ENCODE measurements at regions not wholly inside any gene's neighbourhood (a gene's known extent, or its start where the extent isn't known, plus 50 kb on each side); places are given as distances from the start of the nearest gene placed in this dataset.

GRCh38 chr4:130125467-130125866 lies 1029.5 kb downstream of the C4orf33 start:
- Mint-ChIP-seq H3K27me3 (ENCODE audit: low read depth) (no peaks in the 10 kb centered on the region), H3K4me3 (no peak overlapping the region), H3K27ac (no peak overlapping the region), H3K9me3 (peaks cover 5% of the 10 kb centered on the region), H3K4me1 (peaks cover 5% of the 10 kb centered on the region), H3K36me3 (no peaks in the 10 kb centered on the region)
- no peak for TF ChIP-seq CTCF (IDR thresholded peaks at IDR 0.05; ENCODE audit: unreplicated experiment)
- DNase-seq (ENCODE audit: low spot score in 2 of 2, unreplicated experiment in 2 of 2), result no peak

- Mint-ChIP-seq H3K4me1 (peaks cover 5% of the 10 kb centered on the region), H3K27ac (no peak overlapping the region), H3K4me3 (no peak overlapping the region), H3K9me3 (peaks cover 11% of the 10 kb centered on the region), H3K27me3 (ENCODE audit: low read depth) (no peaks in the 10 kb centered on the region), H3K36me3 (no peaks in the 10 kb centered on the region)
- no peak for TF ChIP-seq CTCF (IDR thresholded peaks at IDR 0.05; ENCODE audit: unreplicated experiment)
- DNase-seq (ENCODE audit: low spot score in 2 of 2, unreplicated experiment in 2 of 2), result no peak
These were observed 1031.3 kb downstream of the C4orf33 start for GRCh38 chr4:130127297-130127696.

GRCh38 chr4:130131536-130131935 lies 1035.6 kb downstream of the C4orf33 start:
- Mint-ChIP-seq H3K36me3 (no peaks in the 10 kb centered on the region), H3K4me3 (no peak overlapping the region), H3K27me3 (ENCODE audit: low read depth) (no peaks in the 10 kb centered on the region), H3K27ac (no peak overlapping the region), H3K9me3 (peaks cover 40% of the 10 kb centered on the region), H3K4me1 (no peaks in the 10 kb centered on the region)
- DNase-seq (ENCODE audit: low spot score in 2 of 2, unreplicated experiment in 2 of 2), result no peak
- no peak for TF ChIP-seq CTCF (IDR thresholded peaks at IDR 0.05; ENCODE audit: unreplicated experiment)

GRCh38 chr4:130141651-130142050 lies 1045.7 kb downstream of the C4orf33 start:
- no peak for TF ChIP-seq CTCF (IDR thresholded peaks at IDR 0.05; ENCODE audit: unreplicated experiment)
- Mint-ChIP-seq H3K4me3 (no peak overlapping the region), H3K36me3 (no peaks in the 10 kb centered on the region), H3K4me1 (no peaks in the 10 kb centered on the region), H3K27me3 (ENCODE audit: low read depth) (no peaks in the 10 kb centered on the region), H3K9me3 (peaks cover 4% of the 10 kb centered on the region), H3K27ac (no peak overlapping the region)
- no peak for DNase-seq (ENCODE audit: low spot score in 2 of 2, unreplicated experiment in 2 of 2)

- H3K27ac Mint-ChIP-seq, result no peak overlapping the region
- DNase-seq (ENCODE audit: low spot score in 2 of 2, unreplicated experiment in 2 of 2), result no peak
- peaks cover 4% of the 10 kb centered on the region for H3K9me3 Mint-ChIP-seq
- no peaks in the 10 kb centered on the region for H3K27me3 Mint-ChIP-seq (ENCODE audit: low read depth)
- no peaks in the 10 kb centered on the region for H3K4me1 Mint-ChIP-seq
- no peak for TF ChIP-seq CTCF (IDR thresholded peaks at IDR 0.05; ENCODE audit: unreplicated experiment)
- no peak overlapping the region for H3K4me3 Mint-ChIP-seq
- no peaks in the 10 kb centered on the region for H3K36me3 Mint-ChIP-seq
These were observed 1047.7 kb downstream of the C4orf33 start for GRCh38 chr4:130143656-130144055.

GRCh38 chr4:130146773-130147172 lies 1050.8 kb downstream of the C4orf33 start:
- no peak for TF ChIP-seq CTCF (IDR thresholded peaks at IDR 0.05; ENCODE audit: unreplicated experiment)
- no peaks in the 10 kb centered on the region for H3K4me1 Mint-ChIP-seq
- no peak for DNase-seq (ENCODE audit: low spot score in 2 of 2, unreplicated experiment in 2 of 2)
- H3K36me3 Mint-ChIP-seq, result no peaks in the 10 kb centered on the region
- H3K9me3 Mint-ChIP-seq, result peaks cover 7% of the 10 kb centered on the region
- H3K4me3 Mint-ChIP-seq, result no peak overlapping the region
- H3K27me3 Mint-ChIP-seq (ENCODE audit: low read depth), result no peaks in the 10 kb centered on the region
- no peak overlapping the region for H3K27ac Mint-ChIP-seq
